H1 (cell line): ENCODE measurements at regions not wholly inside any gene's neighbourhood (a gene's known extent, or its start where the extent isn't known, plus 50 kb on each side); places are given as distances from the start of the nearest gene placed in this dataset.

Experiments used
- ASH2L ChIP-seq: fragments of 200-600, 300-600 bp; sonication (generic); IDR thresholded peaks from one replicate; pipeline ENCODE4 v1.7.1; 2017; ENCODE audit warnings: low read length
- CEBPB ChIP-seq: IDR thresholded peaks from 2 replicates; pipeline ENCODE4 v1.6.1; 2012; ENCODE audit warnings: low read depth, low read length
- CREB1 ChIP-seq: IDR thresholded peaks from 2 replicates; pipeline ENCODE4 v1.6.1; 2012; ENCODE audit warnings: inconsistent platforms
- TF ChIP-seq, protein P1 (sequence below): fragments of 300-600 bp; sonication (generic); IDR thresholded peaks from 2 replicates; pipeline ENCODE4 v1.7.1; 2012; ENCODE audit warnings: low read length, moderate library complexity, mild to moderate bottlenecking, inconsistent platforms; ENCODE audit not compliant: insufficient replicate concordance
- TF ChIP-seq, protein P2 (sequence below): IDR thresholded peaks from 2 replicates; pipeline ENCODE4 v1.6.1; 2012; ENCODE audit warnings: inconsistent platforms

DNA sequence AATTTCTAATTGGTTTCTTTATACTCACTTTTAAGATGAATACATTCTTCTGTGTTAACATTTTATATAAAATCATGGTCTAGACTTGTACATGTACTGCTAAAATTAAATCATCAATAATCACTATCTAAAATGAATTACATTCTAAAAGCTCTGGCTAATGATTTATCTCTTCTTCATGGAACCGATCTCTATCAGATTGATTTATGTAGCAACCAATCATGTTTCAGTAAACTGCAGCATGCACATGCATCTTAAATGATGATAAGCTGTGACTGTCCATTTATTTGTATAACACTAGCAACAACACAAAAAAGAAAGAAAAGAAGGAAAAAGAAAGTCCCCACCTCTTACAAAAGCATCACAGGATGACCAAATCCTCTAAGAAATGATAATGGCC is 669.2 kb downstream of the NR2F1-AS1 start (continued):
- TF ChIP-seq, protein P1, sequence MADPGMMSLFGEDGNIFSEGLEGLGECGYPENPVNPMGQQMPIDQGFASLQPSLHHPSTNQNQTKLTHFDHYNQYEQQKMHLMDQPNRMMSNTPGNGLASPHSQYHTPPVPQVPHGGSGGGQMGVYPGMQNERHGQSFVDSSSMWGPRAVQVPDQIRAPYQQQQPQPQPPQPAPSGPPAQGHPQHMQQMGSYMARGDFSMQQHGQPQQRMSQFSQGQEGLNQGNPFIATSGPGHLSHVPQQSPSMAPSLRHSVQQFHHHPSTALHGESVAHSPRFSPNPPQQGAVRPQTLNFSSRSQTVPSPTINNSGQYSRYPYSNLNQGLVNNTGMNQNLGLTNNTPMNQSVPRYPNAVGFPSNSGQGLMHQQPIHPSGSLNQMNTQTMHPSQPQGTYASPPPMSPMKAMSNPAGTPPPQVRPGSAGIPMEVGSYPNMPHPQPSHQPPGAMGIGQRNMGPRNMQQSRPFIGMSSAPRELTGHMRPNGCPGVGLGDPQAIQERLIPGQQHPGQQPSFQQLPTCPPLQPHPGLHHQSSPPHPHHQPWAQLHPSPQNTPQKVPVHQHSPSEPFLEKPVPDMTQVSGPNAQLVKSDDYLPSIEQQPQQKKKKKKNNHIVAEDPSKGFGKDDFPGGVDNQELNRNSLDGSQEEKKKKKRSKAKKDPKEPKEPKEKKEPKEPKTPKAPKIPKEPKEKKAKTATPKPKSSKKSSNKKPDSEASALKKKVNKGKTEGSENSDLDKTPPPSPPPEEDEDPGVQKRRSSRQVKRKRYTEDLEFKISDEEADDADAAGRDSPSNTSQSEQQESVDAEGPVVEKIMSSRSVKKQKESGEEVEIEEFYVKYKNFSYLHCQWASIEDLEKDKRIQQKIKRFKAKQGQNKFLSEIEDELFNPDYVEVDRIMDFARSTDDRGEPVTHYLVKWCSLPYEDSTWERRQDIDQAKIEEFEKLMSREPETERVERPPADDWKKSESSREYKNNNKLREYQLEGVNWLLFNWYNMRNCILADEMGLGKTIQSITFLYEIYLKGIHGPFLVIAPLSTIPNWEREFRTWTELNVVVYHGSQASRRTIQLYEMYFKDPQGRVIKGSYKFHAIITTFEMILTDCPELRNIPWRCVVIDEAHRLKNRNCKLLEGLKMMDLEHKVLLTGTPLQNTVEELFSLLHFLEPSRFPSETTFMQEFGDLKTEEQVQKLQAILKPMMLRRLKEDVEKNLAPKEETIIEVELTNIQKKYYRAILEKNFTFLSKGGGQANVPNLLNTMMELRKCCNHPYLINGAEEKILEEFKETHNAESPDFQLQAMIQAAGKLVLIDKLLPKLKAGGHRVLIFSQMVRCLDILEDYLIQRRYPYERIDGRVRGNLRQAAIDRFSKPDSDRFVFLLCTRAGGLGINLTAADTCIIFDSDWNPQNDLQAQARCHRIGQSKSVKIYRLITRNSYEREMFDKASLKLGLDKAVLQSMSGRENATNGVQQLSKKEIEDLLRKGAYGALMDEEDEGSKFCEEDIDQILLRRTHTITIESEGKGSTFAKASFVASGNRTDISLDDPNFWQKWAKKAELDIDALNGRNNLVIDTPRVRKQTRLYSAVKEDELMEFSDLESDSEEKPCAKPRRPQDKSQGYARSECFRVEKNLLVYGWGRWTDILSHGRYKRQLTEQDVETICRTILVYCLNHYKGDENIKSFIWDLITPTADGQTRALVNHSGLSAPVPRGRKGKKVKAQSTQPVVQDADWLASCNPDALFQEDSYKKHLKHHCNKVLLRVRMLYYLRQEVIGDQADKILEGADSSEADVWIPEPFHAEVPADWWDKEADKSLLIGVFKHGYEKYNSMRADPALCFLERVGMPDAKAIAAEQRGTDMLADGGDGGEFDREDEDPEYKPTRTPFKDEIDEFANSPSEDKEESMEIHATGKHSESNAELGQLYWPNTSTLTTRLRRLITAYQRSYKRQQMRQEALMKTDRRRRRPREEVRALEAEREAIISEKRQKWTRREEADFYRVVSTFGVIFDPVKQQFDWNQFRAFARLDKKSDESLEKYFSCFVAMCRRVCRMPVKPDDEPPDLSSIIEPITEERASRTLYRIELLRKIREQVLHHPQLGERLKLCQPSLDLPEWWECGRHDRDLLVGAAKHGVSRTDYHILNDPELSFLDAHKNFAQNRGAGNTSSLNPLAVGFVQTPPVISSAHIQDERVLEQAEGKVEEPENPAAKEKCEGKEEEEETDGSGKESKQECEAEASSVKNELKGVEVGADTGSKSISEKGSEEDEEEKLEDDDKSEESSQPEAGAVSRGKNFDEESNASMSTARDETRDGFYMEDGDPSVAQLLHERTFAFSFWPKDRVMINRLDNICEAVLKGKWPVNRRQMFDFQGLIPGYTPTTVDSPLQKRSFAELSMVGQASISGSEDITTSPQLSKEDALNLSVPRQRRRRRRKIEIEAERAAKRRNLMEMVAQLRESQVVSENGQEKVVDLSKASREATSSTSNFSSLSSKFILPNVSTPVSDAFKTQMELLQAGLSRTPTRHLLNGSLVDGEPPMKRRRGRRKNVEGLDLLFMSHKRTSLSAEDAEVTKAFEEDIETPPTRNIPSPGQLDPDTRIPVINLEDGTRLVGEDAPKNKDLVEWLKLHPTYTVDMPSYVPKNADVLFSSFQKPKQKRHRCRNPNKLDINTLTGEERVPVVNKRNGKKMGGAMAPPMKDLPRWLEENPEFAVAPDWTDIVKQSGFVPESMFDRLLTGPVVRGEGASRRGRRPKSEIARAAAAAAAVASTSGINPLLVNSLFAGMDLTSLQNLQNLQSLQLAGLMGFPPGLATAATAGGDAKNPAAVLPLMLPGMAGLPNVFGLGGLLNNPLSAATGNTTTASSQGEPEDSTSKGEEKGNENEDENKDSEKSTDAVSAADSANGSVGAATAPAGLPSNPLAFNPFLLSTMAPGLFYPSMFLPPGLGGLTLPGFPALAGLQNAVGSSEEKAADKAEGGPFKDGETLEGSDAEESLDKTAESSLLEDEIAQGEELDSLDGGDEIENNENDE, result no peak
- TF ChIP-seq CEBPB (no peak), ASH2L (no peak), CREB1 (no peak)
- TF ChIP-seq, protein P2, sequence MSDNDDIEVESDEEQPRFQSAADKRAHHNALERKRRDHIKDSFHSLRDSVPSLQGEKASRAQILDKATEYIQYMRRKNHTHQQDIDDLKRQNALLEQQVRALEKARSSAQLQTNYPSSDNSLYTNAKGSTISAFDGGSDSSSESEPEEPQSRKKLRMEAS, result no peak
